COR-L47 (cell line): ENCODE measurements at regions not wholly inside any gene's neighbourhood (a gene's known extent, or its start where the extent isn't known, plus 50 kb on each side); places are given as distances from the start of the nearest gene placed in this dataset.

Source experiments
- DNase-seq: peaks from one replicate; lab custom pipeline; 2025; lab: John Stamatoyannopoulos, UW

GRCh38 chr1:73953586-73953985 lies 244.4 kb downstream of the LRRIQ3 start:
- no peak for DNase-seq

GRCh38 chr1:73953186-73953585 lies 244.8 kb downstream of the LRRIQ3 start:
- no peak for DNase-seq

GRCh38 chr1:73948055-73948454 lies 249.9 kb downstream of the LRRIQ3 start:
- DNase-seq = no peak

GRCh38 chr1:73947009-73947408 lies 251.0 kb downstream of the LRRIQ3 start:
- no peak for DNase-seq

DNA sequence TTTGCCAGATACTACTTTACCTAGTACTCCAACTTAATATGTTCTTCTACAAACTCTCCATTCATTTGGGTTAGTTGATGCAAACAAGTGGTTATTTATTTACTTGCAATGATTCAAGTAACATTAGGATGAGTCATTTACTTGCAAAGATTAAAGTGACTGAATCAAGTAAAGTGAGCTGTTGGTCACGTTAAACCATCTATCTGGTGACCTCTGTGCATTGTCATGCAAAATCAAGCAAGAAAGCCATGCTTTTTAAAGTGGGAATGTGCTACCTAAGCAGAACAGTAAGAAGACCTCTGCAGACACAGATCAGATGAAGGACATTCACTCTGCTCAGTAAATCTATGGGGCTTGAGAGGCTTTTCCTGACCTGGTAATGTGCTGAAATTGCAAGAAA lies 254.7 kb downstream of the LRRIQ3 start:
- no peak for DNase-seq

- no peak for DNase-seq
These were observed 267.7 kb downstream of the LRRIQ3 start for GRCh38 chr1:73930293-73930692.

DNA sequence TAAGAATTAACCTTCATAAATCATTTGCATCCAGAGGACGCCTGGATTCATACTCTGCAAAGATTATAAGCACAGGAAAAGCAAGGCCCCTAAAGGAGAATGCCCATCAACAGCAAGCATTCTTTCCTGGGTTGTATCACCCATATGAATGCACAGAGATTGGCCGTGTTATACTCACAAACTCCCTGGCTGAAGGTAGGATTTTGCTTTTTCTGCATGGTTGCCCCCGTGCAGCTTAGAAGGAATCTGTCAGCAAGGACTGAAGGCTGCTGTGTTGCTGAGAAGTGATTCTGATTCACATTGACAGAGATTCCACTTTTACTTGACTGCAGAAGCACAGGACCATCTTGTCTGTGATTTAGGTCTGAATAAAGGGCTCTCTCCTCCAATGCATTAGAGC lies 283.0 kb downstream of the LRRIQ3 start:
- DNase-seq = no peak

- no peak for DNase-seq
These were observed 285.0 kb downstream of the LRRIQ3 start for GRCh38 chr1:73913025-73913424.

DNA sequence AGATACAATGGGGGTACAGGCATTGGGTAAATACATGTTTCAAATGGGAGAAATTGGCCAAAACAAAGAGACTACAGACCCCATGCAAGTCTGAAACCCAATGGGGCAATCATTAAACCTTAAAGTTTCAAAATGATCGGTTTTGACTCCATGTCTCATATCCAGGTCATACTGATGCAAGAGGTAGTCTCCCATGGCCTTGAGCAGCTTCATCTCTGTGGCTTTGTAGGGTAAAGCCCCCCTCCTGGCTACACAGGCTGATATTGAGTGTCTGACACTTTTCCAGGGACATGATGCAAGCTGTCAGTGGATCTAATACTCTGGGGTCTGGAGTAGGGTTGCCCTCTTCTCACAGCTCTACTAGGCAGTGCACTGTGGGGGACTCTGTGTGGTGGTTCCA lies 286.1 kb downstream of the LRRIQ3 start:
- DNase-seq = no peak

DNA sequence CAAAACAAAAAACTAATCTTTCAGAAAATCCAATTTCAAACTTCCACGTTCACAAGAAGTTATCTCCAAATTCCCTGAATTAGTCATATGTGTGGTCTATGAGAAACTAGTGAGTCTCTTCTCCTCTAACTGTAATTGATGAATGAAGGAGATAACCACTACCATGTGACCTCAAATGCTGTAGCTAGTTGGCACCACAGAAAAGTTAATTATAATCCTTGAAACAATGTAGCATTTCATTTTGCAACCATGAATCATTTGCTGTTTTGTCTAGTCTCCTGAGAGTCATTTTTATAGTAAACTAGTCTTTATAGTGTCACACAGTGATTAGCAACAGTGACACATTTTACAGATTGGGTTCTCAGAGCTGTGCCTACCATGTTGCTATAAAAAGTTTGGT lies 287.5 kb downstream of the LRRIQ3 start:
- DNase-seq = no peak

DNA sequence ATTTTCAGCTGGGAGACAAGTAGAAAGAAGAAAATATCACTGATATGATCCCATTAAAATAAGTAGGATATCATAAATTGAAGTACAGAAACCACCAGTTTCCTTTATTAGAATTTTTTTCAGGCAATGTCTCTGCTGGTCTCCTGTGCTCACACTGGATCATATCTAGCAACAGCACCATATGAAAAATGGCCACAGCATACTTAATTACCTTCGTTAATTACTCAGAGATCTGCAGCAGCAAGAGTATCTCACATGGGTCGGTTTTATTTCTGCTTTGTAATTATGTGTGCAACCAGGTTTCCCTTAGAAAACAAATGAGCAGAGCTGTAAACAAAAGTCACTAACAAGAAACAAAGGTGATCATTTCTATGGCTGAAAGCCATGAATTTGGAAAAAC lies 287.9 kb downstream of the LRRIQ3 start:
- DNase-seq = no peak

DNA sequence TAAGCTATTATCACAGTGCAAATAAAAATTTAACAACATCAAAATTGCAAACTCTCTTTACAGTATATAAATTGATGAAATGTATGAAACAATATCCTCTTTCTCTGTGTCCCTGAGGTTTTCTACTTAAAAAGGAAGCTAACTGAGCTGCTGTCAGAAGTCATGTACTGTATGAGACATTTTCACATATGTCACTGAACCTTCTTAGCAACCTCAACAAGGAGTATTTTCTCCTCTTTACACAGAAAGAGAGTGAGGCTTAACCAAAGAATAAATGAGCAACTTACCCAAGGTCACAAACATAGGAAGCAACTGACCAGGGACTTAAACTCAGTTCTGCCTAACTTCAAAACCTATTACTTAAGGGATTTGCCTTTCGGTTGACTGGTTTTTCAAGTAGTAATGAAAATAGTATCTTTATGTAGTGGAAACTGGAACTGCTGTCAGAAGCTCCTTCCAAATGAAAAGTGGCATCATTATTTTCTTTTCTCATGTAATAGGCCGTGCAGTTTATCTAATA lies 288.9 kb downstream of the LRRIQ3 start:
- no peak for DNase-seq

DNA sequence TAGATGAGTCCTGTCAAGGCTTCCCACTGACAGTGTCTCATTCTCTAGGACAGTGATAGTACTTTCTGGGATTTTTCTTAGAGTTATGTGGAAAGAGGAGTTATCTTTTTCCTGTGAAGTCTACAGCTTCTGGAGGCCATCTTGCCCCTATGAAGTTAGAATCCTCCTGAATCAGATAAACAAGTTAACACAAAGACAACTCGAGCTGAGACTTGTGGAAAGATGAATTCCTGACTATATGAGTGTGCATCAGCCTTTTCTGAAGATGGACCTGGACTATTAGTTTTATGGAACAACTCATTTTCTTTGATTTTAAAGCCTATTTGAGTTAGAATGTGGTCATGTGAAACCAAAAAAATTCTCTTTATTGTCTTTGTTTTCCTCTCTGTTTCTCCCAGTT lies 290.9 kb downstream of the LRRIQ3 start:
- no peak for DNase-seq

DNA sequence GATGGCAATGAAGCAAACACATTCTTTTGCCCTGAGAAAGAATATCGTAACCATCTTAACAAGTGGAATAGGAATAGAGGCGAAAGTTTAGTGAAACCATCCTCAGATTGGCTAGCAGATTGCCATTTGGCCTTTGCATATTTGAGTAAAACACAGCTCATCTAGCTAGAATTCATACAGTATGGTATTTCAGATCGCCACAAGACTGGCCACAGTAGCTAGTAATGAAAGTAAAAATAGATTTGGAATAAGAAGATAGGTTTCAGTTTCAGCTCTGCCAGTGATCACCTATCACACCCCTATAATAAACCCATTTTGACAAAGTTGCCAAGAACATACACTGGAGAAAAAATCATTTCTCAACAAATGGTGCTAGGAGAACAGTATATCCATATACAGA lies 294.9 kb downstream of the LRRIQ3 start:
- DNase-seq = no peak

- no peak for DNase-seq
These were observed 296.2 kb downstream of the LRRIQ3 start for GRCh38 chr1:73901738-73902137.

DNA sequence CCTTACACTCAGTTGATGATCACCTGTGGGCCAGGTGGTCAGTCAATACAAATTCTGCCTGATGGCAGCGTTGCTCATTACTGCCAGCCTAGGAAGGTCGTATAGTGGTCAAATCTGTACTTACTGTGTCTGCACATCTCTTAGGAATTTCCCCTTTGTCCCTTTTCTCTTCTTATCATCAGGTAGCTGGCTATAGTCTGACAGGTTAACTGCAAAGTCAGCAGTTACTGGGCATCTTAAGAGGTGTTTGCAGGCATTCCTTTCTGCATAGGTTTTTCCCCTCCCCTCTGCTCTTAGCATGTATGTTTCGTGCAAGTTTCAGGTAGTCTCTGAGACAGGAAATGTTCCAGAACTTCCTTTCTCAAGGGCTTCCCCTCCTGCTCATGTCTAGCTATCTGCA lies 298.7 kb downstream of the LRRIQ3 start:
- no peak for DNase-seq

DNA sequence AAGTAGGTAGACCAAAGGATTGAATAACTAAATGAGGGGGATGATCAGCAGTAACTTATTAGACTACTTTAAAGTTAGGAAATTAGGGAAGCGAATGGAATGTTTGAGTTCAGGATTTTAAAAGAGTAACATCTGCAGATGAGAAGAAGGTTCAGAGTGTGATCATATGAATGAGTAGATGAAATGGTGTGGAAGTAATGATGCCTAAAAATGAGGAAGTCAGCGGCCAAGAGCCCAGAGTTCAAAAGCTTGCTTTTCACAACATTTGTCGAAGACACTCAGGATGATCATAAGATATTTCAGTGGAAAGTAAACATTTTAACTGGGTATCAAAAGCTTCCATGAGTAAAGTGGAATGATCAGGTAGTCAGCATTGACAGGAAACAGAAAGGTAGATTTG lies 299.4 kb downstream of the LRRIQ3 start:
- no peak for DNase-seq

DNA sequence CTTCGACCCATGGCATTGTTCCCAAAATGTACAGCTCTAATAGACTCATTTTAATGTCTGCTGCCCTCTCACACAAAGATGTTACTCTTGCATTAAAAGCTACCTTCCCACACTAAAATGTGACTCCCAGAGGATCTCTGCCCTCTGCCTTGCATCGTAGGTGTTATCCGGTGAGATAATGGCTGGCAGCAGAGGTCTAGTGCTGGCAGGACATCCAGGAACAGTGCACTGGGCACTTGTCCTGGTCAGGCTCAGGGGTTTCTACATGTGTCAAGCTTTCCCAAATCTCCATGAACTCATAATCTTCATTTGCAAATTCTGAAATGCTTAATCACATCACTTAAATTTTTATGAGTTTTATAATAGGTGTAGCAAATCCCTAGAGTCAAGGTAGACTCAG lies 310.6 kb downstream of the LRRIQ3 start:
- no peak for DNase-seq

- peak; percentile 88 for DNase-seq
These were observed 311.3 kb downstream of the LRRIQ3 start for GRCh38 chr1:73886716-73887115.

- no peak for DNase-seq
These were observed 323.2 kb downstream of the LRRIQ3 start for GRCh38 chr1:73874806-73875205.

GRCh38 chr1:73868810-73869336 lies 329.1 kb downstream of the LRRIQ3 start:
- no peak for DNase-seq

DNA sequence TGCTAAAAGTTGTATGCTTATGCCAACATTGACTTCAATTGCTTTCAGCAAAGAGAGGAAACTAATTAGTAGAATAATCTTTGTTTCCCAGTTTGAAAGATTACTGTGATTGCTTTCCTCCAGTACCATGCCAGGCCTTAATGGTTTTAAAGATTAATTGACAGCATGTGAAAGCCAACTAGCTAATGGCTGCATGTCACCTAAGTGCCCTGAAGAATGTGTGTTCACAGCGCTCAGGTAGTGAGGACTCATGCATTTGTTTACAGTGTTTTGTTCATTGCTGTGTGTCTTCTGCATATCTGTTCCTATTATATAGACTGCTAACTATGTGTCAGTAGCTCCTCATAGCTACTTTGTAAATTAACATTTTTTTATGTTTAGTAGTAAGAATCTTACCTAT lies 335.6 kb downstream of the LRRIQ3 start:
- DNase-seq = no peak

DNA sequence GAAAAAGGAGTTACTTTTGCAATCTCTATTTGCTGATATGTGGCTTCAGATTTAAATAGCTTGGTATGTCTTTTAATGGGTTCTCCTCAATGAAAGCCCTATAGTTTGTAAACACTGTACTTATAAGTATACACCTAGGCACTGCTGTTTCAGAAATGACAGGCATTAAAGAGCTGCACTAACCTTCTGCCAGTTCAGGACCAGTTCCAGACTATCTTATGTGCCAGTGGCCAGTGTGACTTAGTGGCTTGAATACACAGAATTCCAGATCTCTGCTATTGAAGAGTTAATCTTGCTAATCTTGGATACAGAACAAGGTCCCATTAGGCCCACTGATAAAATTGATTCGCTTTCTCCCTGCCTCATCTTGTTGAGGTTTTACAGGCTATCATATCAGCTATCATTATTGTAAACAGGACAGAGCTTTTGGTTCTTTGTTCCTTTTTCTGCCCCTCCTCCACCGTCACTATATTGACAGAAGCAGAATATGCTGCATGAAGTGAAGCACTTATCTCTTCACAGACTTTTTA lies 337.5 kb downstream of the LRRIQ3 start:
- no peak for DNase-seq

DNA sequence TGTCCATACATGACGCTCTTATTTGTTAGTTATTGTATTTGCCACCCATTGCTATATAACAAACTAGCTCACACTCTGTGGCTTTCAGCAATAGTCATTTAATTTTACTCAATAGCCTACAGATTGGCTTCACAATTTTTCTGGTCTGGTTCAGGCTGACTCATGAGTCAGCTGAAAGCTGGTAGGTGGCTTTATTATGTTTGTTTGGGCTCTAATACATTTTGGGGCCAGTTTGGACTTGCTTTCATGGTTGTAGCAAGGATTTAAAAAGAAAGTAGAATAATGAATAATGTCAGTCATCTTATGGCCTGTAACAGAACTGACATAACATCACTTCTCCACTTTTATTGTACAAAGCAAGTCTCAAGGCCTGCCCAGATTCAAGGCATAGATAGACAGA lies 338.7 kb downstream of the LRRIQ3 start:
- DNase-seq = no peak
